ENCODE measurements at regions not wholly inside any gene's neighbourhood (a gene's known extent, or its start where the extent isn't known, plus 50 kb on each side); places are given as distances from the start of the nearest gene placed in this dataset.

- TF ChIP-seq CTCF (IDR thresholded peaks at IDR 0.05; ENCODE audit: low read depth, low read length) = no peak
- no peak overlapping the region for H3K4me3 ChIP-seq (ENCODE audit: low read depth, low read length)
Measured at GRCh38 chr3:118445036-118445435, 589.6 kb downstream of the IGSF11 start.

GRCh38 chr3:118447339-118447738 is 587.3 kb downstream of the IGSF11 start:
- no peak for TF ChIP-seq CTCF (IDR thresholded peaks at IDR 0.05; ENCODE audit: low read depth, low read length)
- H3K4me3 ChIP-seq (ENCODE audit: low read depth, low read length) = no peak overlapping the region

- H3K4me3 ChIP-seq (ENCODE audit: low read depth, low read length) = no peak overlapping the region
- TF ChIP-seq CTCF (IDR thresholded peaks at IDR 0.05; ENCODE audit: low read depth, low read length) = no peak
Measured at GRCh38 chr3:118466795-118467330, 567.8 kb downstream of the IGSF11 start.

GRCh38 chr3:118468801-118469200 is 565.8 kb downstream of the IGSF11 start:
- no peak for TF ChIP-seq CTCF (IDR thresholded peaks at IDR 0.05; ENCODE audit: low read depth, low read length)
- H3K4me3 ChIP-seq (ENCODE audit: low read depth, low read length) = no peak overlapping the region

- TF ChIP-seq CTCF (IDR thresholded peaks at IDR 0.05; ENCODE audit: low read depth, low read length) = no peak
Measured at GRCh38 chr3:118472586-118472985, 562.1 kb downstream of the IGSF11 start.

GRCh38 chr3:118473343-118473742 is 561.3 kb downstream of the IGSF11 start:
- TF ChIP-seq CTCF (IDR thresholded peaks at IDR 0.05; ENCODE audit: low read depth, low read length) = no peak
- no peak overlapping the region for H3K4me3 ChIP-seq (ENCODE audit: low read depth, low read length)

More at GRCh38 chr3:118472586-118472985, 562.1 kb downstream of the IGSF11 start:
- H3K4me3 ChIP-seq (ENCODE audit: low read depth, low read length) = no peak overlapping the region

- no peak for TF ChIP-seq CTCF (IDR thresholded peaks at IDR 0.05; ENCODE audit: low read depth, low read length)
- H3K4me3 ChIP-seq (ENCODE audit: low read depth, low read length) = no peak overlapping the region
Measured at GRCh38 chr3:118476885-118477618, 557.6 kb downstream of the IGSF11 start.

Measured in WI38 (cell line).